Fibroblast of skin of right biceps (primary cell): ENCODE measurements at regions not wholly inside any gene's neighbourhood (a gene's known extent, or its start where the extent isn't known, plus 50 kb on each side); places are given as distances from the start of the nearest gene placed in this dataset.
"Not testable (repeated sequence)": the region's sequence is repeated elsewhere in the genome, so short reads cannot be mapped to it uniquely, and the experiment has no call there.

Experiments used
- DNase-seq: peaks from one replicate; pipeline ENCODE4 v3.0.0-alpha.2; 2013

- DNase-seq = no peak
Observed at GRCh38 chr6:66995669-66996068, 1288.6 kb upstream of the EYS start.

- not testable (repeated sequence) for DNase-seq
Observed at GRCh38 chr6:66993708-66994107, 1286.7 kb upstream of the EYS start.

GRCh38 chr6:66993272-66993671, 1286.2 kb upstream of the EYS start:
- DNase-seq = no peak

- DNase-seq = no peak
Observed at GRCh38 chr6:66992660-66993059, 1285.6 kb upstream of the EYS start.

GRCh38 chr6:66986940-66987339, 1279.9 kb upstream of the EYS start:
- DNase-seq = no peak

GRCh38 chr6:66985816-66986215, 1278.8 kb upstream of the EYS start:
- DNase-seq = no peak

- DNase-seq = peak; percentile 9
Observed at GRCh38 chr6:66970373-66970772, 1263.3 kb upstream of the EYS start.

- peak; percentile 13 for DNase-seq
Observed at GRCh38 chr6:66965227-66965626, 1258.2 kb upstream of the EYS start.

GRCh38 chr6:66964216-66964615, 1257.2 kb upstream of the EYS start:
- DNase-seq = peak; percentile 22

- DNase-seq = no peak
Observed at GRCh38 chr6:66962082-66962481, 1255.1 kb upstream of the EYS start.

GRCh38 chr6:66961191-66961590, 1254.2 kb upstream of the EYS start:
- DNase-seq = no peak

- no peak for DNase-seq
Observed at GRCh38 chr6:66949191-66949661, 1242.2 kb upstream of the EYS start.

GRCh38 chr6:66948106-66948505, 1241.1 kb upstream of the EYS start:
- peak; percentile 52 for DNase-seq

- no peak for DNase-seq
Observed at GRCh38 chr6:66940003-66940402, 1233.0 kb upstream of the EYS start.

GRCh38 chr6:66937180-66937579, 1230.2 kb upstream of the EYS start:
- no peak for DNase-seq

- DNase-seq = no peak
Observed at GRCh38 chr6:66935612-66936011, 1228.6 kb upstream of the EYS start.

- no peak for DNase-seq
Observed at GRCh38 chr6:66931787-66932186, 1224.8 kb upstream of the EYS start.

GRCh38 chr6:66930559-66931290, 1223.7 kb upstream of the EYS start:
- DNase-seq = peak; percentile 83

GRCh38 chr6:66926060-66926459, 1219.0 kb upstream of the EYS start:
- no peak for DNase-seq

- no peak for DNase-seq
Observed at GRCh38 chr6:66913657-66914056, 1206.6 kb upstream of the EYS start.

GRCh38 chr6:66902457-66902856, 1195.4 kb upstream of the EYS start:
- DNase-seq = no peak

GRCh38 chr6:66900133-66901083, 1193.4 kb upstream of the EYS start:
- peak; percentile 56 for DNase-seq

- DNase-seq = peak; percentile 66
Observed at GRCh38 chr6:66897576-66897975, 1190.5 kb upstream of the EYS start.

GRCh38 chr6:66896415-66896814, 1189.4 kb upstream of the EYS start:
- peak; percentile 26 for DNase-seq
